ENCODE measurements at regions not wholly inside any gene's neighbourhood (a gene's known extent, or its start where the extent isn't known, plus 50 kb on each side); places are given as distances from the start of the nearest gene placed in this dataset.

DNA sequence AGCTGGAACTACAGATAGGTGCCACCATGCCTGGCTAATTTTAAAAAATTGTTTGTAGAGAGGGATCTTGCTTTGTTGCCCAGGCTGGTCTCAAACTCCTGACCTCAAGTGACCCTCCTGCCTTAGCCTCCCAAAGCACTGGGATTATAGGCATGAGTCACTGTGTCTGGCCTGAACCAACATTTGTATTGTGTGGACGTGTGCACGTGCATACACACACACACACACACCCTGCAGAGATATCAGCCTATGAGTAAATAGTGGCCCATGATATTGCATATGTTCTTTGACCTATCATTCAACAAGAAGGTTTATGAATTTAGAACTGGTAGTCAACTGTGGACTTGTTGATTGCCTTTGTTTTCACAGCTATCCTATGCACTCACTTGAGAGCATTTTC lies 161.6 kb downstream of the BAMBI start:
- no peaks in the 10 kb centered on the region for H3K79me2 ChIP-seq (ENCODE audit: insufficient read depth, low read length)
- no TSS peak for BruUV-seq (replicated peaks)
- peak overlapping the region; percentile 61 for H3K27ac ChIP-seq (ENCODE audit: low read depth, low read length)
- no peaks in the 10 kb centered on the region for H3K9me3 ChIP-seq (ENCODE audit: control insufficient read depth in 1 of 2, insufficient read depth in 1 of 2, low read depth in 1 of 2, low read length in 2 of 2)
- TF ChIP-seq, protein P1, sequence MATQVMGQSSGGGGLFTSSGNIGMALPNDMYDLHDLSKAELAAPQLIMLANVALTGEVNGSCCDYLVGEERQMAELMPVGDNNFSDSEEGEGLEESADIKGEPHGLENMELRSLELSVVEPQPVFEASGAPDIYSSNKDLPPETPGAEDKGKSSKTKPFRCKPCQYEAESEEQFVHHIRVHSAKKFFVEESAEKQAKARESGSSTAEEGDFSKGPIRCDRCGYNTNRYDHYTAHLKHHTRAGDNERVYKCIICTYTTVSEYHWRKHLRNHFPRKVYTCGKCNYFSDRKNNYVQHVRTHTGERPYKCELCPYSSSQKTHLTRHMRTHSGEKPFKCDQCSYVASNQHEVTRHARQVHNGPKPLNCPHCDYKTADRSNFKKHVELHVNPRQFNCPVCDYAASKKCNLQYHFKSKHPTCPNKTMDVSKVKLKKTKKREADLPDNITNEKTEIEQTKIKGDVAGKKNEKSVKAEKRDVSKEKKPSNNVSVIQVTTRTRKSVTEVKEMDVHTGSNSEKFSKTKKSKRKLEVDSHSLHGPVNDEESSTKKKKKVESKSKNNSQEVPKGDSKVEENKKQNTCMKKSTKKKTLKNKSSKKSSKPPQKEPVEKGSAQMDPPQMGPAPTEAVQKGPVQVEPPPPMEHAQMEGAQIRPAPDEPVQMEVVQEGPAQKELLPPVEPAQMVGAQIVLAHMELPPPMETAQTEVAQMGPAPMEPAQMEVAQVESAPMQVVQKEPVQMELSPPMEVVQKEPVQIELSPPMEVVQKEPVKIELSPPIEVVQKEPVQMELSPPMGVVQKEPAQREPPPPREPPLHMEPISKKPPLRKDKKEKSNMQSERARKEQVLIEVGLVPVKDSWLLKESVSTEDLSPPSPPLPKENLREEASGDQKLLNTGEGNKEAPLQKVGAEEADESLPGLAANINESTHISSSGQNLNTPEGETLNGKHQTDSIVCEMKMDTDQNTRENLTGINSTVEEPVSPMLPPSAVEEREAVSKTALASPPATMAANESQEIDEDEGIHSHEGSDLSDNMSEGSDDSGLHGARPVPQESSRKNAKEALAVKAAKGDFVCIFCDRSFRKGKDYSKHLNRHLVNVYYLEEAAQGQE (IDR thresholded peaks at IDR 0.05; ENCODE audit: low read depth): no peak
- TF ChIP-seq FOSL1 (IDR thresholded peaks at IDR 0.05; ENCODE audit: low read depth) (peak; percentile 21; the same call in 1 of the 2 replicates), EZH2phosphoT487 (IDR thresholded peaks at IDR 0.05; ENCODE audit: borderline replicate concordance) (no peak)
- H4K20me1 ChIP-seq (ENCODE audit: insufficient read depth): no peaks in the 10 kb centered on the region
- POLR2A ChIA-PET: interaction anchor here (1.0 kb wide), 1 partner anchor 13 kb away, joined by 4 read pairs; no protein-coding TSS in a partner anchor
- no peaks in the 10 kb centered on the region for H3K36me3 ChIP-seq (ENCODE audit: control insufficient read depth in 1 of 2, insufficient read depth in 2 of 2, low read length in 2 of 2)
- intact Hi-C loops (cut with micrococcal nuclease): no loop called here
- H3K9me2 ChIP-seq (ENCODE audit: insufficient read depth): no peaks in the 10 kb centered on the region
- H3K4me1 ChIP-seq (ENCODE audit: control insufficient read depth in 1 of 2, insufficient read depth in 2 of 2, low read length in 2 of 2): peaks cover 25 to 30% of the 10 kb centered on the region in 2 experiments
- RAD21 ChIA-PET (ENCODE audit: low non-redundant PET in 1 of 2, low total read pairs in 2 of 2, uncharacterized antibody in 2 of 2, unreplicated experiment in 2 of 2): interaction anchor here in 1 of 2 experiments (0.6 to 1.0 kb wide), 2 partner anchors 133 to 153 kb away, joined by 3 to 4 read pairs; no protein-coding TSS in a partner anchor
- H3K27me3 ChIP-seq (ENCODE audit: insufficient read depth, low read length): no peaks in the 10 kb centered on the region
- H2AFZ ChIP-seq (ENCODE audit: low read depth, low read length, poor library complexity, severe bottlenecking): peak overlapping the region; percentile 10
- CTCF ChIA-PET: no interaction called here
- no peak overlapping the region for H3K9ac ChIP-seq (ENCODE audit: low read length)
- DNase-seq (ENCODE audit: low read depth, low spot score) (peak; percentile 4), ATAC-seq (peak; percentile 61)
- peak overlapping the region; percentile 43 for H3K4me2 ChIP-seq (ENCODE audit: low read length)
- no peak overlapping the region for H3K4me3 ChIP-seq (replicated peaks in 1 of 2; ENCODE audit: low read depth in 1 of 2, low read length in 2 of 2)

DNA sequence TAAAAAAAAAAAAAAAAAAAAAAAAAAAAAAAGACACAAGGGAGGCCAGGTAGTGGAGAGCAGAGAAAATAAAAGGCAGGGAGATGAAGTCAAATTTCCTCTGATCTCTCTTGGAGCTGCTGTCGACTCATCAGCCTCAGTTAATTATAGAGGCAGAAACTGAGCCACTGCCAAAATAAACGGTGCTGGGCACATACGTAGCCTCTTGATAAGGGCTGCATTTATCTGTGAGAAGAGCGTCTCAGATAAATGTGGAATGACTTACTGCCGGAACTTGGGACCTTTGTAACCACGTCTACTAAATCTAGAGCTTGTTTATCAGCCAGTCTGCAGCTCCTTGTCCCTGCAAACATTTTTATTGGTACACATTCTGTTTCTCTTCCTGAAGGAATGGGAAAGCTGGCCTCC lies 162.3 kb downstream of the BAMBI start:
- Histone ChIP-seq H3K27ac (ENCODE audit: low read depth, low read length) (peak overlapping the region; percentile 32), H3K4me2 (ENCODE audit: low read length) (peak overlapping the region; percentile 43), H3K9me3 (ENCODE audit: control insufficient read depth in 1 of 2, insufficient read depth in 1 of 2, low read depth in 1 of 2, low read length in 2 of 2) (peaks cover 0 to 4% of the 10 kb centered on the region in 2 experiments; a peak in 2 of 4 replicates), H4K20me1 (ENCODE audit: insufficient read depth) (no peaks in the 10 kb centered on the region), H3K4me3 (replicated peaks in 1 of 2; ENCODE audit: low read depth in 1 of 2, low read length in 2 of 2) (no peak overlapping the region), H2AFZ (ENCODE audit: low read depth, low read length, poor library complexity, severe bottlenecking) (peak overlapping the region; percentile 10), H3K9me2 (ENCODE audit: insufficient read depth) (no peaks in the 10 kb centered on the region), H3K9ac (ENCODE audit: low read length) (no peak overlapping the region), H3K36me3 (ENCODE audit: control insufficient read depth in 1 of 2, insufficient read depth in 2 of 2, low read length in 2 of 2) (no peaks in the 10 kb centered on the region), H3K27me3 (ENCODE audit: insufficient read depth, low read length) (no peaks in the 10 kb centered on the region), H3K79me2 (ENCODE audit: insufficient read depth, low read length) (no peaks in the 10 kb centered on the region), H3K4me1 (ENCODE audit: control insufficient read depth in 1 of 2, insufficient read depth in 2 of 2, low read length in 2 of 2) (peaks cover 25 to 30% of the 10 kb centered on the region in 2 experiments)
- DNase-seq (ENCODE audit: low read depth, low spot score) (peak; percentile 45), ATAC-seq (peak; percentile 78)
- POLR2A ChIA-PET: interaction anchor here (0.6 to 1.0 kb wide), 2 partner anchors 12 to 22 kb away, joined by 3 to 4 read pairs; no protein-coding TSS in a partner anchor
- BruUV-seq (replicated peaks): no TSS peak
- intact Hi-C loops (cut with micrococcal nuclease): no loop called here
- RAD21 ChIA-PET (ENCODE audit: low non-redundant PET in 1 of 2, low total read pairs in 2 of 2, uncharacterized antibody in 2 of 2, unreplicated experiment in 2 of 2): interaction anchor here in 1 of 2 experiments (1.0 kb wide), 1 partner anchor 152 kb away, joined by 4 read pairs; no protein-coding TSS in a partner anchor
- CTCF ChIA-PET: no interaction called here
- TF ChIP-seq FOSL1 (IDR thresholded peaks at IDR 0.05; ENCODE audit: low read depth) (peak; percentile 18; the same call in 1 of the 2 replicates), SP1 (IDR thresholded peaks at IDR 0.05; ENCODE audit: low read depth) (peak; percentile 40; the same call in 1 of the 2 replicates)
- TF ChIP-seq, protein P2, sequence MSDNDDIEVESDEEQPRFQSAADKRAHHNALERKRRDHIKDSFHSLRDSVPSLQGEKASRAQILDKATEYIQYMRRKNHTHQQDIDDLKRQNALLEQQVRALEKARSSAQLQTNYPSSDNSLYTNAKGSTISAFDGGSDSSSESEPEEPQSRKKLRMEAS (IDR thresholded peaks at IDR 0.05): no peak

Measured in HCT116 (cell line).